ENCODE measurements at regions not wholly inside any gene's neighbourhood (a gene's known extent, or its start where the extent isn't known, plus 50 kb on each side); places are given as distances from the start of the nearest gene placed in this dataset.

DNA sequence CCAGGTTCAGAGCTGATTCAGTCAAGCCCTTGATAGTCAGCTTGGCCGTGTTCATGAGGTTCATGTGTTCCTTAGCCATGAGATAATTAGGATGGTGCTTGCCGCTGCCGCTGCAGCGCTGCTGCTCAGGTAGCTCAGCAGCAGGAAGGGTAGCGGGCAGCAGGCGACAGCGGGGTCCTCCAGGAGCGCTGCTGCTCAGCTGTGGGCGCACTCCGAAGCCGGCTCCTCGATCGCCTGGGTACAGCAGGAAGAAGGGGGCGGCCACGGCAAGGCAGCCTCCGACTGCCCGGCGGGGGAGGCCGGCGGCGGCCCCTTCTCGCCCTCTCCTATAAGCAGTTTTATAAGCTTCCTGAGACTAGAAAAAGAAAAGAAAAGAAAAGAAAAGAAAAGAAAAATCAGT lies 1253.6 kb downstream of the EFNA5 start:
- H3K79me2 ChIP-seq (ENCODE audit: low read length), result no peaks in the 10 kb centered on the region
- no peaks in the 10 kb centered on the region for H3K4me1 ChIP-seq (ENCODE audit: low read length)
- no peaks in the 10 kb centered on the region for H3K36me3 ChIP-seq (replicated peaks; ENCODE audit: low read depth, low read length)
- no peaks in the 10 kb centered on the region for H3K27me3 ChIP-seq (ENCODE audit: low read depth, low read length)
- no peak overlapping the region for H3K9ac ChIP-seq (ENCODE audit: low read length)
- no peaks in the 10 kb centered on the region for H3K9me3 ChIP-seq (ENCODE audit: insufficient read depth, low read length)
- no peak overlapping the region for H3K4me2 ChIP-seq (ENCODE audit: low read length)
- no peak overlapping the region for H3K4me3 ChIP-seq (ENCODE audit: low read length)
- no peak for TF ChIP-seq EZH2phosphoT487 (IDR thresholded peaks at IDR 0.05; ENCODE audit: low read depth)
- TF ChIP-seq, protein P1, sequence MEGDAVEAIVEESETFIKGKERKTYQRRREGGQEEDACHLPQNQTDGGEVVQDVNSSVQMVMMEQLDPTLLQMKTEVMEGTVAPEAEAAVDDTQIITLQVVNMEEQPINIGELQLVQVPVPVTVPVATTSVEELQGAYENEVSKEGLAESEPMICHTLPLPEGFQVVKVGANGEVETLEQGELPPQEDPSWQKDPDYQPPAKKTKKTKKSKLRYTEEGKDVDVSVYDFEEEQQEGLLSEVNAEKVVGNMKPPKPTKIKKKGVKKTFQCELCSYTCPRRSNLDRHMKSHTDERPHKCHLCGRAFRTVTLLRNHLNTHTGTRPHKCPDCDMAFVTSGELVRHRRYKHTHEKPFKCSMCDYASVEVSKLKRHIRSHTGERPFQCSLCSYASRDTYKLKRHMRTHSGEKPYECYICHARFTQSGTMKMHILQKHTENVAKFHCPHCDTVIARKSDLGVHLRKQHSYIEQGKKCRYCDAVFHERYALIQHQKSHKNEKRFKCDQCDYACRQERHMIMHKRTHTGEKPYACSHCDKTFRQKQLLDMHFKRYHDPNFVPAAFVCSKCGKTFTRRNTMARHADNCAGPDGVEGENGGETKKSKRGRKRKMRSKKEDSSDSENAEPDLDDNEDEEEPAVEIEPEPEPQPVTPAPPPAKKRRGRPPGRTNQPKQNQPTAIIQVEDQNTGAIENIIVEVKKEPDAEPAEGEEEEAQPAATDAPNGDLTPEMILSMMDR (IDR thresholded peaks at IDR 0.05; ENCODE audit: low read depth, low read length), result no peak
- H3K27ac ChIP-seq (ENCODE audit: low read length), result no peak overlapping the region
- no peak overlapping the region for H2AFZ ChIP-seq (ENCODE audit: low read depth, low read length)
- H4K20me1 ChIP-seq (ENCODE audit: insufficient read depth, low read length), result no peaks in the 10 kb centered on the region

DNA sequence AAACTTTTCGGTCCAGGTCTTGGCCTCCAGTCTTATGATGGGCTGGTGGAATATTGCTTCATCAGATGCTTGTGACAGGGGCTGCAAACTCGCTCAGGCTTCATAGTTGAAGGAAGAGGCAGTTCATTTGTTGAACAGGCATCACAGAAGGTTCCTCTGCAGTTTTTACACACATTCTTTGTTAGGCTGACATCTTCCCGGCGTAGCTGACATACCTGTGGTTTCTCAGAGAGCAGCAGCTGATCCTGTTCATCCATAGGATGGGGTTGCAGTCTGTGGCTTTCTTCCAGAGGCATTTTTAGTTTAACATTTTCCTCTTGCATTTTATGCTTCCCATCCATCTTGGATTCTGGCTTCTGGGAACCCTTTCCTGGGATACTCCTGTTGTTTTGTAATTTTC lies 1255.2 kb downstream of the EFNA5 start:
- Histone ChIP-seq H3K9me3 (ENCODE audit: insufficient read depth, low read length) (no peaks in the 10 kb centered on the region), H3K36me3 (replicated peaks; ENCODE audit: low read depth, low read length) (no peaks in the 10 kb centered on the region), H3K4me1 (ENCODE audit: low read length) (no peaks in the 10 kb centered on the region), H2AFZ (ENCODE audit: low read depth, low read length) (no peak overlapping the region), H3K27ac (ENCODE audit: low read length) (no peak overlapping the region), H3K9ac (ENCODE audit: low read length) (no peak overlapping the region), H3K4me2 (ENCODE audit: low read length) (no peak overlapping the region), H3K79me2 (ENCODE audit: low read length) (no peaks in the 10 kb centered on the region), H3K4me3 (ENCODE audit: low read length) (no peak overlapping the region), H4K20me1 (ENCODE audit: insufficient read depth, low read length) (no peaks in the 10 kb centered on the region), H3K27me3 (ENCODE audit: low read depth, low read length) (no peaks in the 10 kb centered on the region)
- TF ChIP-seq, protein P1 (IDR thresholded peaks at IDR 0.05; ENCODE audit: low read depth, low read length), result no peak
- no peak for TF ChIP-seq EZH2phosphoT487 (IDR thresholded peaks at IDR 0.05; ENCODE audit: low read depth)

DNA sequence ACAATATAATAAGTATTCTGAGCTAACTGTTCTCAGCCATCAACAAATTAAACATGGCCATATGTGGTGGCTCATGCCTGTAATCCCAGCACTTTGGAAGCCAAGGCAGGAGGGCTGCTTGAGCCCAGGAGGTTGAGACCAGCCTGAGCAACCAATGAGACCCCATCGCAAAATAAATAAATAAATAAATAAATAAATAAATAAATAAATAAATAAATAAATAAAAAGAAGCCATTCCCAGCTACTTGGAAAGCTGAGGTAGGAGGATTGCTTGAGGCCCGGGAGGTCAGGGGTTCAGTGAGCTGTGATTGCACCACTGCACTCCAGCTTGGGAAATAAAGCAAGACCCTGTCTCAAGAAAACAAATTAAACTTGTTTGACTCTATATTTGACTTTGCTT lies 1256.4 kb downstream of the EFNA5 start:
- TF ChIP-seq, protein P1 (IDR thresholded peaks at IDR 0.05; ENCODE audit: low read depth, low read length), result no peak
- no peak for TF ChIP-seq EZH2phosphoT487 (IDR thresholded peaks at IDR 0.05; ENCODE audit: low read depth)
- Histone ChIP-seq H2AFZ (ENCODE audit: low read depth, low read length) (no peak overlapping the region), H3K27ac (ENCODE audit: low read length) (no peak overlapping the region), H3K36me3 (replicated peaks; ENCODE audit: low read depth, low read length) (no peaks in the 10 kb centered on the region), H4K20me1 (ENCODE audit: insufficient read depth, low read length) (no peaks in the 10 kb centered on the region), H3K9ac (ENCODE audit: low read length) (no peak overlapping the region), H3K79me2 (ENCODE audit: low read length) (no peaks in the 10 kb centered on the region), H3K9me3 (ENCODE audit: insufficient read depth, low read length) (no peaks in the 10 kb centered on the region), H3K4me3 (ENCODE audit: low read length) (no peak overlapping the region), H3K4me1 (ENCODE audit: low read length) (no peaks in the 10 kb centered on the region), H3K4me2 (ENCODE audit: low read length) (no peak overlapping the region), H3K27me3 (ENCODE audit: low read depth, low read length) (no peaks in the 10 kb centered on the region)

DNA sequence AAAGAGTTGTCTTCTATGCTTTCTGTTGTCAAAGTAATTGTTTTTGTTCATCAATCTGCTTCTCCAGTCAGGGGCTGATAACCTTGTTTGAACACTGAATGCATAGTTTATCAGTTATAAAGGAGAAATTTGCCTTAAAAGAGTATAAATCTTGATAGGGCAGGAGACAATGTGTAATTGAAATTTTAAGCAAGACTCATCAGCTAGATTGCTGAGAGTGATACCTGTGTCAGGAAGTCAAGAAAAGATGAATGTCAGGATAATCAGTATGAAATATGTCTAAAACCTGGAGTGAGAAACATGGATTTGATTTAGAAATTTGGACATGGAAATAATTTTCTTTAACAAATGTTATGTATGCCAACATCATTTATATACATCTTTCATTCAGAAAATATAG lies 1258.1 kb downstream of the EFNA5 start:
- Histone ChIP-seq H3K27me3 (ENCODE audit: low read depth, low read length) (no peaks in the 10 kb centered on the region), H3K4me2 (ENCODE audit: low read length) (no peak overlapping the region), H3K9ac (ENCODE audit: low read length) (no peak overlapping the region), H3K9me3 (ENCODE audit: insufficient read depth, low read length) (no peaks in the 10 kb centered on the region), H3K4me1 (ENCODE audit: low read length) (no peaks in the 10 kb centered on the region), H4K20me1 (ENCODE audit: insufficient read depth, low read length) (no peaks in the 10 kb centered on the region), H3K79me2 (ENCODE audit: low read length) (no peaks in the 10 kb centered on the region), H3K27ac (ENCODE audit: low read length) (no peak overlapping the region), H3K4me3 (ENCODE audit: low read length) (no peak overlapping the region), H3K36me3 (replicated peaks; ENCODE audit: low read depth, low read length) (no peaks in the 10 kb centered on the region), H2AFZ (ENCODE audit: low read depth, low read length) (no peak overlapping the region)
- TF ChIP-seq, protein P1 (IDR thresholded peaks at IDR 0.05; ENCODE audit: low read depth, low read length), result no peak
- no peak for TF ChIP-seq EZH2phosphoT487 (IDR thresholded peaks at IDR 0.05; ENCODE audit: low read depth)
